RWPE2 (cell line): ENCODE measurements at regions not wholly inside any gene's neighbourhood (a gene's known extent, or its start where the extent isn't known, plus 50 kb on each side); places are given as distances from the start of the nearest gene placed in this dataset.

Experiments used
- ATAC-seq: fragments of 200-7000 bp; cut with Tn5 transposase; 3 replicates; pipeline ENCODE4 v1.9.1; 2021; ENCODE audit warnings: low read depth
- DNase-seq: peaks from one replicate; pipeline ENCODE4 v3.0.0-alpha.2; 2020; ENCODE audit warnings: low spot score
- H3K27ac ChIP-seq: fragments of 450-650 bp; 2 replicates; pipeline ENCODE4 v1.5.1; 2017; ENCODE audit warnings: mild to moderate bottlenecking; ENCODE audit not compliant: poor library complexity, severe bottlenecking
- H3K27me3 ChIP-seq: fragments of 250-450 bp; sonication (Bioruptor Pico); 2 replicates; pipeline ENCODE4 v1.5.1; 2021; ENCODE audit warnings: mild to moderate bottlenecking, moderate library complexity; ENCODE audit not compliant: insufficient read depth, poor library complexity, severe bottlenecking
- H3K36me3 ChIP-seq: fragments of 250-450 bp; sonication (Bioruptor Pico); 2 replicates; pipeline ENCODE4 v1.5.1; 2020; ENCODE audit warnings: low read depth, mild to moderate bottlenecking, moderate library complexity
- H3K4me1 ChIP-seq: fragments of 250-450 bp; sonication (Bioruptor Pico); 2 replicates; pipeline ENCODE4 v1.5.1; 2021; ENCODE audit warnings: mild to moderate bottlenecking, moderate library complexity; ENCODE audit not compliant: insufficient read depth, poor library complexity, severe bottlenecking
- H3K4me3 ChIP-seq: fragments of 250-450 bp; sonication (Bioruptor Pico); 2 replicates; pipeline ENCODE4 v1.5.1; 2021; ENCODE audit warnings: mild to moderate bottlenecking, moderate library complexity; ENCODE audit not compliant: severe bottlenecking
- H3K9me3 ChIP-seq: fragments of 250-450 bp; sonication (Bioruptor Pico); 2 replicates; pipeline ENCODE4 v1.5.1; 2021; ENCODE audit warnings: mild to moderate bottlenecking, moderate library complexity; ENCODE audit not compliant: severe bottlenecking
- CTCF ChIP-seq: fragments of 450-650 bp; IDR thresholded peaks from one replicate; pipeline ENCODE4 v1.5.1; 2017; ENCODE audit warnings: mild to moderate bottlenecking, moderate library complexity; ENCODE audit not compliant: poor library complexity, severe bottlenecking

GRCh38 chr3:27576171-27576570 lies 92.0 kb upstream of the SLC4A7 start:
- Histone ChIP-seq H3K27me3 (no peaks in the 10 kb centered on the region), H3K4me1 (no peaks in the 10 kb centered on the region), H3K9me3 (no peaks in the 10 kb centered on the region), H3K36me3 (no peaks in the 10 kb centered on the region), H3K4me3 (no peak overlapping the region), H3K27ac (no peak overlapping the region)
- no peak for TF ChIP-seq CTCF
- DNase-seq, result no peak
- no peak for ATAC-seq

- DNase-seq (no peak), ATAC-seq (no peak)
- Histone ChIP-seq H3K4me3 (no peak overlapping the region), H3K4me1 (no peaks in the 10 kb centered on the region), H3K27ac (no peak overlapping the region), H3K9me3 (no peaks in the 10 kb centered on the region), H3K27me3 (no peaks in the 10 kb centered on the region), H3K36me3 (no peaks in the 10 kb centered on the region)
- TF ChIP-seq CTCF, result no peak
These were observed 91.3 kb upstream of the SLC4A7 start for GRCh38 chr3:27575499-27575898.

DNA sequence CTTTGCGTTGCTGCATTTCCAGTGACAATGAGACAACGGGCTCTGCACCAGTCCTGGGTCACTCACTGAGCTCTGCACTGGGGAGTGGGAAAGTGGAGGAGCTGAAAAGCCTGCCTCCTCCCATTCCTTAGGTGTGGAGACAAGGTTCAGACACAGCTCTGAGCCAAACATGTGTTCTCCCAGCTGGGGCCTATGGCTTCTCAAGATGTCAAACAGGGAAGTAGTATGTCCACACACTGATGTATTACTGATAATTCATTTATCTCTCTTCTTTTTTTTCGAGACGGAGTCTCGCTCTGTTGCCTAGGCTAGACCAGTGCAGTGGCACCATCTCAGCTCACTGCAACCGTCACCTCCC lies 90.2 kb upstream of the SLC4A7 start:
- Histone ChIP-seq H3K36me3 (no peaks in the 10 kb centered on the region), H3K4me1 (no peaks in the 10 kb centered on the region), H3K9me3 (no peaks in the 10 kb centered on the region), H3K27me3 (no peaks in the 10 kb centered on the region), H3K27ac (no peak overlapping the region), H3K4me3 (no peak overlapping the region)
- TF ChIP-seq CTCF, result no peak
- DNase-seq (no peak), ATAC-seq (no peak)

GRCh38 chr3:27573780-27574437 lies 89.7 kb upstream of the SLC4A7 start:
- Histone ChIP-seq H3K4me1 (no peaks in the 10 kb centered on the region), H3K9me3 (no peaks in the 10 kb centered on the region), H3K4me3 (no peak overlapping the region), H3K36me3 (no peaks in the 10 kb centered on the region), H3K27me3 (no peaks in the 10 kb centered on the region), H3K27ac (no peak overlapping the region)
- ATAC-seq (no peak), DNase-seq (no peak)
- TF ChIP-seq CTCF, result no peak

GRCh38 chr3:27573138-27573537 lies 89.0 kb upstream of the SLC4A7 start:
- no peaks in the 10 kb centered on the region for H3K27me3 ChIP-seq
- H3K27ac ChIP-seq, result no peak overlapping the region
- no peak for TF ChIP-seq CTCF
- H3K36me3 ChIP-seq, result no peaks in the 10 kb centered on the region
- DNase-seq (no peak), ATAC-seq (no peak)
- H3K9me3 ChIP-seq, result no peaks in the 10 kb centered on the region
- H3K4me3 ChIP-seq, result no peak overlapping the region
- peaks cover 6% of the 10 kb centered on the region for H3K4me1 ChIP-seq
